Mucosa of descending colon (tissue), 3 donors: ENCODE measurements at regions not wholly inside any gene's neighbourhood (a gene's known extent, or its start where the extent isn't known, plus 50 kb on each side); places are given as distances from the start of the nearest gene placed in this dataset.

Experiments used
- ATAC-seq: fragments of 200-7000 bp; cut with Tn5 transposase; one replicate; pipeline ENCODE4 v1.9.1; 2020; ENCODE audit warnings: mild to moderate bottlenecking, moderate library complexity
- DNase-seq, 3 donors: peaks; one replicate each; pipeline ENCODE4 v3.0.0-alpha.2; 2020
- H3K36me3 ChIP-seq: fragments of 200-600 bp; one replicate; pipeline ENCODE4 v1.8.0; 2021; ENCODE audit warnings: low read depth, mild to moderate bottlenecking
- H3K4me1 ChIP-seq: fragments of 200-600 bp; one replicate; pipeline ENCODE4 v1.8.0; 2021; ENCODE audit warnings: low read depth, mild to moderate bottlenecking
- H3K4me3 ChIP-seq: fragments of 200-600 bp; one replicate; pipeline ENCODE4 v1.8.0; 2021; ENCODE audit warnings: mild to moderate bottlenecking
- H3K9me3 ChIP-seq: fragments of 200-600 bp; one replicate; pipeline ENCODE4 v1.8.0; 2021; ENCODE audit warnings: mild to moderate bottlenecking
- CTCF ChIP-seq: fragments of 200-600 bp; IDR thresholded peaks from one replicate; pipeline ENCODE4 v1.8.0; 2022; ENCODE audit warnings: antibody characterized with exemption, mild to moderate bottlenecking
- intact Hi-C, 2 donors: fragments of 100-400 bp; cut with DNase I in 1 of 2; cut with micrococcal nuclease in 1 of 2; formaldehyde crosslinking; loops; one replicate each; pipeline versions ENCODE4 v1.11.0 to v1.11.1; 2022; cut with DNase I, micrococcal nuclease
- donor health status: DM: no; HTN: no; CAD: no; lungs with moderate emphysema.
- donor health status: DM: no; HTN: no; CAD: no.
- donor health status: DM: no; HTN: yes; CAD: no.

DNA sequence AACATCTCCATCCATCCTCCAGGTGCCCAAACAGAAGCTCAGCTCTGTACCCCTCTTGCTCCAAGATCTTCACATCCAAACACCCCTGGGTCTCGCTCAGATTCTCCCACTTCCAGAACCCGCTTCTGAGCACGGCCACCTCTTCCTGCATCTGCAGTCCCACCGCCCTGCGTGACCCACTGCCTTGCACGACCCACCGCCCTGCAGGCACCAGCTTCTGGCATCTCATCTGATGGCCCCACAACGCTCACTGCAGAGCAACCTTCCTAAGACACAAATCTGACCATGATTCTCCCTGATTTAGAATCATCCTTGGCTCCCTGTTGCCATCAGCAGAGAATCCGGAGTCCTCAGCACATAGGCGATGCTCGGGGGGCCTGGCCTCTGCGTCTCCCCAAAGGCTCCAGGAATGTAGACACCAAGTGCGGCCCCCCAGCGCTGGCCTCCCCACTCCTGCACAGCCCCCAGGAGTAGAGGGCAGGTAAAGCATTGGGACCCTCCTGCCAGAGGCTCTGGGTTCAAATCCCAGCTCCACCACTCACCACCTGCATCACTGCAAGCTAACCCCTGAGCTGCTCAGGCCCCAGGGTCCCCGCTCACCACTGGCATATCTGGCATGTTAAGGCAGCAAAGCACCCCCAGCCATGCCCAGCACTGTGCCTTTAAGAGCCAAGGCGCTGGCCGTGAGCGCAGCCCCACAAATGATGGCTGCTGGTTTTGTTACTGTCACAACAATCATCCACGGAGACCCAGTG lies 459.3 kb downstream of the BRD1 start:
- H3K9me3 ChIP-seq = no peaks in the 10 kb centered on the region
- TF ChIP-seq CTCF = no peak
- intact Hi-C loops = no loop called here
- H3K36me3 ChIP-seq = no peaks in the 10 kb centered on the region
- no peaks in the 10 kb centered on the region for H3K4me1 ChIP-seq
- DNase-seq (no peak), ATAC-seq (no peak)
- no peak overlapping the region for H3K4me3 ChIP-seq

DNA sequence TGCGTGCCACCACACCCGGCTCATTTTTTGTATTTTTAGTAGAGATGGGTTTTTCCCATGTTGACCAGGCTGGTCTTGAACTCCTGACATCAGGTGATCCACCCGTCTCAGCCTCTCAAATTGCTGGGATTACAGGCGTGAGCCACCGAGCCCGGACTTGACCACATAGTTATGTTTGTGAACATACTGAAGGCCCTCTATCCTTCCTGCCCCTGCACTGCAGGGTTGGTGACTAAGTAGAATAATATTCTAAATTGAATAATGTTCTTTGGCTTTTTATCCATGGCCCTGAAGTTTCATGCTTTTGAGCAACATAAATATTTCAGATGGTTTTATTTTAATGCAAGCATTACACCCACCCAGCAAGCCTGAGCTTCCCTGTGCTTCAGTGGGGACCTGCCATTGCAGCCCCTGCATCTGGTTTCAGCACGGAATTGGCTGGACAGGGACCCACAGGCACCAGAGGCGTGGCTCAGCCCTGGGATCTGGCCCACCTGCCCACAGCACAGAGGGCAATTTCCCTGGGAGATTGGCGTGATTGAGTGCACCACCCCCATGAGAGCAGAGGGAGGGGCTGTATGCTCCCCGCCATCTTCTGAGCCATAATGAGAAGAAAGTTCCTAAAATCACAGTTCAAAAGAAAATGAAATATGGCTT lies 460.5 kb downstream of the BRD1 start:
- intact Hi-C loops = no loop called here
- DNase-seq (no peak), ATAC-seq (no peak)
- Histone ChIP-seq H3K9me3 (no peaks in the 10 kb centered on the region), H3K36me3 (no peaks in the 10 kb centered on the region), H3K4me3 (no peak overlapping the region), H3K4me1 (no peaks in the 10 kb centered on the region)
- TF ChIP-seq CTCF = no peak

GRCh38 chr22:49366437-49366836 lies 461.2 kb downstream of the BRD1 start:
- no peaks in the 10 kb centered on the region for H3K9me3 ChIP-seq
- DNase-seq = no peak
- no peak for TF ChIP-seq CTCF
- no peaks in the 10 kb centered on the region for H3K4me1 ChIP-seq
- no peak overlapping the region for H3K4me3 ChIP-seq
- ATAC-seq = no peak
- H3K36me3 ChIP-seq = no peaks in the 10 kb centered on the region
- intact Hi-C loops = no loop called here

GRCh38 chr22:49365910-49366309 lies 461.8 kb downstream of the BRD1 start:
- no peaks in the 10 kb centered on the region for H3K36me3 ChIP-seq
- H3K4me3 ChIP-seq = no peak overlapping the region
- ATAC-seq = no peak
- no peak for TF ChIP-seq CTCF
- DNase-seq = no peak
- intact Hi-C loops = no loop called here
- H3K4me1 ChIP-seq = no peaks in the 10 kb centered on the region
- no peaks in the 10 kb centered on the region for H3K9me3 ChIP-seq

GRCh38 chr22:49365191-49365837 lies 462.4 kb downstream of the BRD1 start:
- Histone ChIP-seq H3K9me3 (no peaks in the 10 kb centered on the region), H3K4me1 (no peaks in the 10 kb centered on the region), H3K36me3 (no peaks in the 10 kb centered on the region), H3K4me3 (no peak overlapping the region)
- intact Hi-C loops = no loop called here
- no peak for DNase-seq
- TF ChIP-seq CTCF = no peak
- no peak for ATAC-seq
